Heart right ventricle (tissue), 16 donors: ENCODE measurements at regions not wholly inside any gene's neighbourhood (a gene's known extent, or its start where the extent isn't known, plus 50 kb on each side); places are given as distances from the start of the nearest gene placed in this dataset.

ENCODE experiments used
- ATAC-seq, 8 donors: fragments of 200-7000 bp; cut with Tn5 transposase; one replicate each; pipeline ENCODE4 v1.9.1; 2020; ENCODE audit warnings: mild to moderate bottlenecking in 8 of 8, moderate library complexity in 8 of 8, moderate number of reproducible peaks in 1 of 8
- DNase-seq, 2 donors: peaks; one replicate each; pipeline ENCODE4 v3.0.0-alpha.2; 2020
- H3K27ac ChIP-seq, 10 donors: fragments of 200-600 bp; sonication (generic) in 2 of 10; one replicate each; pipeline versions ENCODE4 v1.5.0 to v1.8.0; 2020 to 2022; ENCODE audit warnings: mild to moderate bottlenecking in 3 of 10
- H3K27me3 ChIP-seq, 7 donors: fragments of 200-600 bp; one replicate each; pipeline ENCODE4 v1.8.0; 2021 to 2022; ENCODE audit warnings: mild to moderate bottlenecking in 2 of 7
- H3K36me3 ChIP-seq, 9 donors: fragments of 200-600 bp; sonication (generic) in 1 of 9; one replicate each; pipeline versions ENCODE4 v1.5.0 to v1.8.0; 2020 to 2022; ENCODE audit warnings: mild to moderate bottlenecking in 2 of 9
- H3K4me1 ChIP-seq, 9 donors: fragments of 200-600 bp; sonication (generic) in 1 of 9; one replicate each; pipeline versions ENCODE4 v1.5.0 to v1.8.0; 2020 to 2022; ENCODE audit warnings: mild to moderate bottlenecking in 4 of 9
- H3K4me3 ChIP-seq, 10 donors: fragments of 200-600 bp; sonication (generic) in 2 of 10; one replicate each; pipeline versions ENCODE4 v1.5.0 to v1.8.0; 2020 to 2022; ENCODE audit warnings: mild to moderate bottlenecking in 7 of 10, moderate library complexity in 2 of 10
- H3K9me3 ChIP-seq, 11 donors: fragments of 200-600 bp in 10 of 11; sonication (generic) in 2 of 11; one replicate each; pipeline versions ENCODE4 v1.5.0 to v1.8.0; 2013 to 2022; ENCODE audit warnings: mild to moderate bottlenecking in 2 of 11, control low read depth in 1 of 11, moderate library complexity in 1 of 11
- CTCF ChIP-seq, 9 donors: fragments of 200-600 bp; sonication (generic) in 2 of 9; IDR thresholded peaks; one replicate each; pipeline versions ENCODE4 v1.5.0 to v1.8.0; 2021 to 2022; ENCODE audit warnings: antibody characterized with exemption in 9 of 9, mild to moderate bottlenecking in 5 of 9, moderate library complexity in 1 of 9
- WGBS, 2 donors: extraction: QIAGEN DNeasy Blood & Tissue Kit; methylation state at CpG; one replicate each; pipeline ENCODE4 v1.1.7; 2013; ENCODE audit warnings: inconsistent platforms in 1 of 2; 5-methylcytosine and 5-hydroxymethylcytosine counted together
- intact Hi-C, 10 donors: fragments of 100-400 bp; cut with DNase I; formaldehyde crosslinking; loops; one replicate each; pipeline versions ENCODE4 v1.11.1 to v1.14.2; 2022
- donor health status: Arrhythmogenic right ventricular cardiomyopathy.
- donor health status: ischemic (EF 13 %, LVEDD 7.1; RV severe dilation, severe dysfunction).
- donor health status: healthy with polysubstance abuse.
- donor health status: DM: no; HTN: yes; CAD: no.
- donor health status: DM: no; HTN: no; CAD: no.
- donor health status: ischemic (EF 25% LVEDD 6.9; RV normal size, moderate dysfunction).
- donor health status: ischemic (EF 25% LVEDD 5.7; RV mildly dilated, moderate dysfunction).
- donor health status: healthy.
- donor health status: DM: yes; HTN: yes; CAD: no.
- donor health status: Ischemic cardiomyopathy.
- donor health status: ischemic (EF 35%, LVEDD 5.7; RV mildly dilated, moderate dysfunction).
- donor health status: nonischemic (EF 11% LVEDD 7.7; RV severe dilation, severe dysfunction).
- donor health status: DM: yes; HTN: yes; CAD: no.
- donor health status: PGD.
- donor health status: ischemic (EF 29% LVEDD 5.4; RV normal size, mild dysfunction).
- donor health status: nonischemic (EF 23%, LVEDD 6.1; RV moderate dilation, normal function).

- no peak for TF ChIP-seq CTCF (IDR thresholded peaks at IDR 0.05)
Measured at GRCh38 chr2:133855526-133855925, 287.3 kb upstream of the NCKAP5 start.

DNA sequence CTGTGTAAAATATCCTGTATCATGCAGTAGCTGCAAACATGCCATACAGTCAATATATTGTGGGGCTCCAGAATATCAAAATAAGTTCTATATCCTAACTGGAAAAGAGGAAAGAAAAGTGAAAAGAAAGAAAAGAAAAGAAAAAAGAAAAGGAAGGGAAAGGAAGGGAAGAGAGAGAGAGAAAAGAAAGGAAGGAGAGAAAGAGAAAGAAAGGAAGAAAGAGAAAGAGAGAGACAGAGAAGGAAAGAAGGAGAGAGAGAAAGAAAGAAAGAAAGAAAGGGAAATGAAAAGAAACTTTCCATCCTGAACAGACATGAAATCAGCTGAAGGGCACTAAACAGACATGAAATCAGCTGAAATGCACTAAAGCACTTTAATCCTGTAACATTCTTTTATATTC is 288.4 kb upstream of the NCKAP5 start:
- TF ChIP-seq CTCF (IDR thresholded peaks at IDR 0.05) = no peak
- Histone ChIP-seq H3K27ac (no peak overlapping the region), H3K9me3 (no peaks in the 10 kb centered on the region), H3K36me3 (no peaks in the 10 kb centered on the region), H3K4me1 (no peaks in the 10 kb centered on the region), H3K4me3 (no peak overlapping the region), H3K27me3 (no peaks in the 10 kb centered on the region)
- no peak for ATAC-seq
- intact Hi-C loops = no loop called here
- DNase-seq = no peak

More at GRCh38 chr2:133855526-133855925, 287.3 kb upstream of the NCKAP5 start:
- H3K27me3 ChIP-seq = no peaks in the 10 kb centered on the region
- no peaks in the 10 kb centered on the region for H3K4me1 ChIP-seq
- no peaks in the 10 kb centered on the region for H3K9me3 ChIP-seq
- no peak overlapping the region for H3K4me3 ChIP-seq
- intact Hi-C loops = no loop called here
- DNase-seq = no peak
- no peak overlapping the region for H3K27ac ChIP-seq
- 72 to 76% methylated on average over 4 of the region's 4 CpGs for WGBS, 2 donors
- H3K36me3 ChIP-seq = no peaks in the 10 kb centered on the region
- no peak for ATAC-seq

GRCh38 chr2:133859578-133859977 is 291.3 kb upstream of the NCKAP5 start:
- WGBS, 2 donors = 75 to 79% methylated on average over 6 of the region's 6 CpGs
- ATAC-seq = peak in 1 of 8 donors; percentile 17
- H3K27me3 ChIP-seq = no peaks in the 10 kb centered on the region
- no peak for DNase-seq
- H3K9me3 ChIP-seq = no peaks in the 10 kb centered on the region
- H3K4me3 ChIP-seq = no peak overlapping the region
- no peaks in the 10 kb centered on the region for H3K36me3 ChIP-seq
- no peak overlapping the region for H3K27ac ChIP-seq
- no peaks in the 10 kb centered on the region for H3K4me1 ChIP-seq
- intact Hi-C loops = no loop called here
- no peak for TF ChIP-seq CTCF (IDR thresholded peaks at IDR 0.05)

DNA sequence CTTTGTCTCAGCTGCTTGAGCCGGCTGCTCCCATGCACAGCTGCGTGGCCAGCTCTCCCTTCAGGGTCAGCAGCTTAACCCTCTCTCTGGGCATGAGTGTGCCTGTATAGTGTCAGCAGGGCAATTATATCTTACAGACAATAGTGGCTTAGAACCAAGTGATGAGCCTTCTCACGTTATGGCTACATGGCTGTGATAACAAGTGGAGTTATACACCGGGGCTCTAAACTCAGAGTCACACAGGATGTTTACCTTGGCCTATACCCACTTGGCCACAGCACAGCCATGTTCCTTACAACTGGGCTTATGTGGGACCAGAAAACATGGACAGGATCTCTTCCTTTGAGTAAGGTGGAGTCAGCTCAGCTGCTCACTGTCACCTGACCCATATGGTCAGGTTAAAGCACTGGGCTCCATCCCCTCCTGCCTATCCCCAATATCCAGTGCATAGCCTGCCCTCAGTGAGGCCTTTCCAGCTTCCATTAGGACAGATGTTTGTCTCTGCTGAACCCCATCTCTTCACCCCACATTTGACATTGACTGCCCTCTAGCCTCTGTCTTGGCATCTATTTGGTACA is 294.2 kb upstream of the NCKAP5 start:
- no peaks in the 10 kb centered on the region for H3K4me1 ChIP-seq
- H3K36me3 ChIP-seq = no peaks in the 10 kb centered on the region
- H3K27me3 ChIP-seq = peaks cover 0 to 10% (median 0%) of the 10 kb centered on the region in 7 donors
- no peaks in the 10 kb centered on the region for H3K9me3 ChIP-seq
- WGBS, 2 donors = 44 to 59% methylated on average over 4 of the region's 4 CpGs
- H3K27ac ChIP-seq = no peak overlapping the region
- no peak overlapping the region for H3K4me3 ChIP-seq
- intact Hi-C loops = no loop called here
- ATAC-seq = no peak
- TF ChIP-seq CTCF (IDR thresholded peaks at IDR 0.05) = no peak
- DNase-seq = no peak
